Endothelial cell of umbilical vein (primary cell): ENCODE measurements at regions not wholly inside any gene's neighbourhood (a gene's known extent, or its start where the extent isn't known, plus 50 kb on each side); places are given as distances from the start of the nearest gene placed in this dataset.

Source experiments
- EZH2 ChIP-seq: IDR thresholded peaks from 2 replicates; pipeline ENCODE4 v1.6.1; 2012; ENCODE audit warnings: borderline replicate concordance, low read depth, mild to moderate bottlenecking, moderate library complexity, low read length, inconsistent platforms; ENCODE audit not compliant: severe bottlenecking
- GATA2 ChIP-seq: IDR thresholded peaks from 2 replicates; pipeline ENCODE4 v1.7.0; 2011; ENCODE audit warnings: low read depth, mild to moderate bottlenecking, moderate library complexity, mixed read lengths, low read length; ENCODE audit not compliant: insufficient read length, insufficient read depth
- POLR2A ChIP-seq: IDR thresholded peaks from 2 replicates; pipeline ENCODE4 v1.6.1; 2012; ENCODE audit warnings: low read depth, mild to moderate bottlenecking, control low read depth, low read length
- POLR2AphosphoS5 ChIP-seq: IDR thresholded peaks from 2 replicates; pipeline ENCODE4 v1.6.1; 2012; ENCODE audit warnings: low read depth, mild to moderate bottlenecking, control low read depth, low read length, moderate library complexity; ENCODE audit not compliant: insufficient read depth
- TF ChIP-seq, protein P1 (sequence below), 2 donors: IDR thresholded peaks; 1 replicate in 1 of 2; 2 replicates in 1 of 2; pipeline ENCODE4 v1.5.1; 2011; ENCODE audit warnings: low read length in 2 of 2, mild to moderate bottlenecking in 2 of 2, moderate library complexity in 2 of 2, control low read depth in 1 of 2, inconsistent platforms in 1 of 2, low read depth in 1 of 2; ENCODE audit not compliant: insufficient read depth in 1 of 2; ENCODE audit errors: extremely low read depth in 1 of 2

DNA sequence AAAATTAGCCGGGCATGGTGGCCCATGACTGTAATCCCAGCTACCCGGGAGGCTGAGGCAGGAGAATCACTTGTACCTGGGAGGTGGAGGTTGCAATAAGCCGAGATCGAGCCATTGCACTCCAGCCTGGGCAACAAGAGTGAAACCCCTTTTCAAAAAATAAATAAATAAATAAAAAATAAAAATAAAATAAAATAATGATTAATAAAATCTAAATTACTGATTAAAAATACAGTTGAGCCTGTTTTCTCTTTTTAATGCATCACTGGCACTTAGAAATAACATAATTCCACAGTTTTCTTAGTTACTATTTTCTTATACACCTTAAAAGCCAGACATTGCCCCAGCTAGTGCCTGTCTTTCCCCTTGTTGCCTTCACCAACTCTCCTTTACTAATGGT lies 922.8 kb upstream of the GJE1 start:
- TF ChIP-seq, protein P1, sequence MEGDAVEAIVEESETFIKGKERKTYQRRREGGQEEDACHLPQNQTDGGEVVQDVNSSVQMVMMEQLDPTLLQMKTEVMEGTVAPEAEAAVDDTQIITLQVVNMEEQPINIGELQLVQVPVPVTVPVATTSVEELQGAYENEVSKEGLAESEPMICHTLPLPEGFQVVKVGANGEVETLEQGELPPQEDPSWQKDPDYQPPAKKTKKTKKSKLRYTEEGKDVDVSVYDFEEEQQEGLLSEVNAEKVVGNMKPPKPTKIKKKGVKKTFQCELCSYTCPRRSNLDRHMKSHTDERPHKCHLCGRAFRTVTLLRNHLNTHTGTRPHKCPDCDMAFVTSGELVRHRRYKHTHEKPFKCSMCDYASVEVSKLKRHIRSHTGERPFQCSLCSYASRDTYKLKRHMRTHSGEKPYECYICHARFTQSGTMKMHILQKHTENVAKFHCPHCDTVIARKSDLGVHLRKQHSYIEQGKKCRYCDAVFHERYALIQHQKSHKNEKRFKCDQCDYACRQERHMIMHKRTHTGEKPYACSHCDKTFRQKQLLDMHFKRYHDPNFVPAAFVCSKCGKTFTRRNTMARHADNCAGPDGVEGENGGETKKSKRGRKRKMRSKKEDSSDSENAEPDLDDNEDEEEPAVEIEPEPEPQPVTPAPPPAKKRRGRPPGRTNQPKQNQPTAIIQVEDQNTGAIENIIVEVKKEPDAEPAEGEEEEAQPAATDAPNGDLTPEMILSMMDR (IDR thresholded peaks at IDR 0.05; ENCODE audit: extremely low read depth in 1 of 2, insufficient read depth in 1 of 2, low read depth in 1 of 2, low read length in 2 of 2), result no peak
- TF ChIP-seq POLR2A (no peak), POLR2AphosphoS5 (no peak), EZH2 (no peak), GATA2 (no peak)
